ENCODE measurements at regions not wholly inside any gene's neighbourhood (a gene's known extent, or its start where the extent isn't known, plus 50 kb on each side); places are given as distances from the start of the nearest gene placed in this dataset.

DNA sequence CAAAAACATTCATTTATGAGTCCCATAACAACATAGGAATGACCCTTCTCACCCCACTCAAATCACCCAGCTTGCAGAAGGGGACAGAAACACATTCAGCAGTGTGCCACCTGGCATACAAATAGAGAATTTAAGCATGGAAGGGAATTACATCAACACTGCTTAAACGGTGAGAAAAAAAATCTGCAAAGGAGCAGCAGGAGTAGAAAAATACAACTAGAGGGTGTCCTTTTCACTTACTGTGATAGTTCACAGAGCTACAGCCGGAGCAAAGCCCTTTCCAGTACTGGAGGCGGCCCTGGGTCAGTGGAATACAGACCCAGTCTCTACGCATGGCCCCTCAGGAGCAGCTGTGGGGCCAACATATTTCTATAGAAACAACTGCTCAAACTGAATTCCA, 764.3 kb upstream of the ARGLU1 start:
- intact Hi-C loops (cut with micrococcal nuclease): no loop called here
- no peaks in the 10 kb centered on the region for H4K20me1 ChIP-seq (ENCODE audit: insufficient read depth)
- ChIA-PET CTCF (no interaction called here), POLR2A (no interaction called here), RAD21 (ENCODE audit: low non-redundant PET in 1 of 2, low total read pairs in 2 of 2, uncharacterized antibody in 2 of 2, unreplicated experiment in 2 of 2) (no interaction called here)
- no peaks in the 10 kb centered on the region for H3K27me3 ChIP-seq (ENCODE audit: insufficient read depth, low read length)
- ATAC-seq (no peak), DNase-seq (ENCODE audit: low read depth, low spot score) (no peak)
- no peak for TF ChIP-seq POLR2AphosphoS5 (IDR thresholded peaks at IDR 0.05; ENCODE audit: low read depth, low read length)
- TF ChIP-seq SRF (IDR thresholded peaks at IDR 0.05; ENCODE audit: low read depth): no peak
- no peak for TF ChIP-seq ZNF274 (IDR thresholded peaks at IDR 0.05; ENCODE audit: low read depth, low read length)
- TF ChIP-seq, protein P1, sequence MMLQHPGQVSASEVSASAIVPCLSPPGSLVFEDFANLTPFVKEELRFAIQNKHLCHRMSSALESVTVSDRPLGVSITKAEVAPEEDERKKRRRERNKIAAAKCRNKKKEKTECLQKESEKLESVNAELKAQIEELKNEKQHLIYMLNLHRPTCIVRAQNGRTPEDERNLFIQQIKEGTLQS (IDR thresholded peaks at IDR 0.05): no peak
- no peak for TF ChIP-seq CBX3 (IDR thresholded peaks at IDR 0.05; ENCODE audit: low read depth)
- no peak for TF ChIP-seq ELF1 (IDR thresholded peaks at IDR 0.05; ENCODE audit: borderline replicate concordance, low read depth)
- TF ChIP-seq JUND (IDR thresholded peaks at IDR 0.05): no peak
- TF ChIP-seq EZH2phosphoT487 (IDR thresholded peaks at IDR 0.05; ENCODE audit: borderline replicate concordance): no peak
- TF ChIP-seq ZFX (IDR thresholded peaks at IDR 0.05): no peak
- no peak for TF ChIP-seq EZH2 (IDR thresholded peaks at IDR 0.05)
- TF ChIP-seq, protein P2, sequence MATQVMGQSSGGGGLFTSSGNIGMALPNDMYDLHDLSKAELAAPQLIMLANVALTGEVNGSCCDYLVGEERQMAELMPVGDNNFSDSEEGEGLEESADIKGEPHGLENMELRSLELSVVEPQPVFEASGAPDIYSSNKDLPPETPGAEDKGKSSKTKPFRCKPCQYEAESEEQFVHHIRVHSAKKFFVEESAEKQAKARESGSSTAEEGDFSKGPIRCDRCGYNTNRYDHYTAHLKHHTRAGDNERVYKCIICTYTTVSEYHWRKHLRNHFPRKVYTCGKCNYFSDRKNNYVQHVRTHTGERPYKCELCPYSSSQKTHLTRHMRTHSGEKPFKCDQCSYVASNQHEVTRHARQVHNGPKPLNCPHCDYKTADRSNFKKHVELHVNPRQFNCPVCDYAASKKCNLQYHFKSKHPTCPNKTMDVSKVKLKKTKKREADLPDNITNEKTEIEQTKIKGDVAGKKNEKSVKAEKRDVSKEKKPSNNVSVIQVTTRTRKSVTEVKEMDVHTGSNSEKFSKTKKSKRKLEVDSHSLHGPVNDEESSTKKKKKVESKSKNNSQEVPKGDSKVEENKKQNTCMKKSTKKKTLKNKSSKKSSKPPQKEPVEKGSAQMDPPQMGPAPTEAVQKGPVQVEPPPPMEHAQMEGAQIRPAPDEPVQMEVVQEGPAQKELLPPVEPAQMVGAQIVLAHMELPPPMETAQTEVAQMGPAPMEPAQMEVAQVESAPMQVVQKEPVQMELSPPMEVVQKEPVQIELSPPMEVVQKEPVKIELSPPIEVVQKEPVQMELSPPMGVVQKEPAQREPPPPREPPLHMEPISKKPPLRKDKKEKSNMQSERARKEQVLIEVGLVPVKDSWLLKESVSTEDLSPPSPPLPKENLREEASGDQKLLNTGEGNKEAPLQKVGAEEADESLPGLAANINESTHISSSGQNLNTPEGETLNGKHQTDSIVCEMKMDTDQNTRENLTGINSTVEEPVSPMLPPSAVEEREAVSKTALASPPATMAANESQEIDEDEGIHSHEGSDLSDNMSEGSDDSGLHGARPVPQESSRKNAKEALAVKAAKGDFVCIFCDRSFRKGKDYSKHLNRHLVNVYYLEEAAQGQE (IDR thresholded peaks at IDR 0.05; ENCODE audit: low read depth): no peak
- TF ChIP-seq, protein P3, sequence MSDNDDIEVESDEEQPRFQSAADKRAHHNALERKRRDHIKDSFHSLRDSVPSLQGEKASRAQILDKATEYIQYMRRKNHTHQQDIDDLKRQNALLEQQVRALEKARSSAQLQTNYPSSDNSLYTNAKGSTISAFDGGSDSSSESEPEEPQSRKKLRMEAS (IDR thresholded peaks at IDR 0.05): no peak
- TF ChIP-seq RAD21 (IDR thresholded peaks at IDR 0.05; ENCODE audit: low read depth): no peak
- no peak for TF ChIP-seq POLR2A (IDR thresholded peaks at IDR 0.05; ENCODE audit: borderline replicate concordance, extremely low read depth, insufficient read depth, insufficient read length)
- no peak for TF ChIP-seq CEBPB (IDR thresholded peaks at IDR 0.05; ENCODE audit: low read depth)
- TF ChIP-seq YY1 (IDR thresholded peaks at IDR 0.05; ENCODE audit: extremely low read depth, insufficient replicate concordance, low read depth, low read length): no peak
- no peak for TF ChIP-seq TCF7L2 (IDR thresholded peaks at IDR 0.05; ENCODE audit: borderline replicate concordance, extremely low read depth, insufficient read depth, insufficient read length)
- no peak for TF ChIP-seq SIN3A (IDR thresholded peaks at IDR 0.05; ENCODE audit: low read depth)
- TF ChIP-seq FOSL1 (IDR thresholded peaks at IDR 0.05; ENCODE audit: low read depth): no peak
- no peak overlapping the region for H3K4me3 ChIP-seq (replicated peaks in 1 of 2; ENCODE audit: low read depth in 1 of 2, low read length in 2 of 2)
- no peak overlapping the region for H2AFZ ChIP-seq (ENCODE audit: low read depth, low read length, poor library complexity, severe bottlenecking)
- BruUV-seq (replicated peaks): no TSS peak
- no peaks in the 10 kb centered on the region for H3K4me1 ChIP-seq (ENCODE audit: control insufficient read depth in 1 of 2, insufficient read depth in 2 of 2, low read length in 2 of 2)
- no peak overlapping the region for H3K27ac ChIP-seq (ENCODE audit: low read depth, low read length)
- no peaks in the 10 kb centered on the region for H3K36me3 ChIP-seq (ENCODE audit: control insufficient read depth in 1 of 2, insufficient read depth in 2 of 2, low read length in 2 of 2)
- no peak overlapping the region for H3K4me2 ChIP-seq (ENCODE audit: low read length)
- no peaks in the 10 kb centered on the region for H3K9me2 ChIP-seq (ENCODE audit: insufficient read depth)
- no peaks in the 10 kb centered on the region for H3K79me2 ChIP-seq (ENCODE audit: insufficient read depth, low read length)
- H3K9me3 ChIP-seq (ENCODE audit: control insufficient read depth in 1 of 2, insufficient read depth in 1 of 2, low read depth in 1 of 2, low read length in 2 of 2): peaks cover 7% of the 10 kb centered on the region in 2 experiments; a peak in 3 of 4 replicates
- no peak overlapping the region for H3K9ac ChIP-seq (ENCODE audit: low read length)
